AG04449 (cell line): ENCODE measurements at regions not wholly inside any gene's neighbourhood (a gene's known extent, or its start where the extent isn't known, plus 50 kb on each side); places are given as distances from the start of the nearest gene placed in this dataset.

Experiments used
- CTCF ChIA-PET: fragments of 350-600 bp; formaldehyde crosslinking; extraction: SDS; loops from one replicate; lab custom pipeline; 2021; ENCODE audit warnings: antibody characterized with exemption; lab: Yijun Ruan, JAX
- POLR2A ChIA-PET: fragments of 400-600, 350-600 bp; formaldehyde crosslinking; extraction: SDS; loops from one replicate; lab custom pipeline; 2020; ENCODE audit warnings: antibody characterized with exemption, inconsistent platforms; lab: Yijun Ruan, JAX
- DNase-seq: peaks from one replicate; pipeline ENCODE4 v3.0.0-alpha.2; 2010; ENCODE audit warnings: low read depth, low spot score
- H3K4me3 ChIP-seq: 2 replicates; pipeline ENCODE4 v1.5.1; 2011; ENCODE audit warnings: low read depth, mild to moderate bottlenecking, control low read depth, low read length
- CTCF ChIP-seq: IDR thresholded peaks from one replicate; pipeline ENCODE4 v1.5.1; 2011; ENCODE audit warnings: mild to moderate bottlenecking, moderate library complexity, low read length, control low read depth, inconsistent platforms; ENCODE audit not compliant: insufficient read depth; ENCODE audit errors: missing control alignments

DNA sequence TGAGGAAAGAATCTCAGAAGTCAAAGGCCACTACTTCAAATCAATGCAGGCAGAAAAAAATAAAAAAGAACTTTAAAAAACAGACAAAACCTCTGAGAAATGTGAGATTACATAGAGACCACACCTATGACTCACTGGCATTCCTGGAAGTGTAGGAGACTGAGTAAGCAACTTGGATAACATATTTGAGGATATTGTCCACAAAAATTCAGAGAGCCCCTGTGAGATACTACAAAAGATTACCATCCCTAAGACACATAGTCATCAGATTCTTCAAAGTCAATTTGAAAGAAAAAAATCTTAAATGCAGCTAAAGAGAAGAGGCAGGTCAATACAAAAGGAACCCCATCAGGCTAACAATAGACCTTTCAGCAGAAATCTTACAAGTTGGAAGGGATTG, 887.3 kb downstream of the NTRK3 start:
- peak; percentile 82 for DNase-seq
- ChIA-PET POLR2A (interaction anchor here (1.4 kb wide), 1 partner anchor 14 kb away, joined by 6 read pairs; no protein-coding TSS in a partner anchor), CTCF (interaction anchor here (1.9 kb wide), 1 partner anchor 14 kb away, joined by 7 read pairs; no protein-coding TSS in a partner anchor)
- no peak for TF ChIP-seq CTCF
- H3K4me3 ChIP-seq = no peak overlapping the region

DNA sequence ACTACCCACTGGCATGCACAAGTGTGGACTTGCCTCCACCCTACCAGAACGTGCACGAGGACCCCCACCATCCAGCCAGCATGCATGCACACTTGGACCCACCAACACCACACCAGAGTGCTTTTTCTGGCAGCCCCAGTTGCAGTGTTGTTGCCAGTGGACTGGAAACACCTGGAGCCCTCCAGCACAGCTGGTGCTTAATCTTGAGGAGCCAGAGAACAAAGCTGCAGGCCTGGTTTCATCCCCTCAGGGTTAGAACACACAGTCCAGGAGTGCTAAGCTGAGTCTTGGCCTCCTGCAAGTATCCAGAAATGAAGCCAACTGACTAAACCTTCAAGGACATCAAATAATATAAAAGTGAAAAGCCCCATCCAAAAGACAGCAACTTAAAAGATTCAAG, 888.0 kb downstream of the NTRK3 start:
- no peak for TF ChIP-seq CTCF
- CTCF ChIA-PET = interaction anchor here (1.9 kb wide), 1 partner anchor 13 kb away, joined by 7 read pairs; no protein-coding TSS in a partner anchor
- no peak overlapping the region for H3K4me3 ChIP-seq
- no peak for DNase-seq
- POLR2A ChIA-PET = interaction anchor here (0.7 to 1.4 kb wide), 2 partner anchors 14 to 20 kb away, joined by 4 to 6 read pairs; no protein-coding TSS in a partner anchor

DNA sequence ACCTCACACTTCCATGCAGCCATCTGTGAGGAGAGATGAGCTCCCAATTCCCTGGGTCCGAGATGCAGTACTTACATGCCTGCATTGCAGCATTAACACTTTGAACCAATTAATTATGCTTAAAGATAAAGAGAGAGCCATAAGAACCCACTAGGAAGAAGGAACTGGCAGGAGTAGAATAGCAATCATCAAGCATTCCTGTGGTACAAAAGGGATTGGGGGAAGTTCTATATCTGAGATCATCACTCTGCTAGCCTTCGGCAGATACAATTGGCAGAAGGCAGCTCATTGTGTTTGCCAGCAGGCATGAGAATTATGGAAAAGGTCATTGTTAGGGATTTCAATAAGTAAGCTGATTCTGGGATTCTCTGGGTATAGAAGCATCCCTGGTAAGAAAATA, 891.4 kb downstream of the NTRK3 start:
- no peak for TF ChIP-seq CTCF
- POLR2A ChIA-PET = no interaction called here
- H3K4me3 ChIP-seq = no peak overlapping the region
- CTCF ChIA-PET = interaction anchor here (2.0 kb wide), 1 partner anchor 17 kb away, joined by 7 read pairs; no protein-coding TSS in a partner anchor
- peak; percentile 31 for DNase-seq

GRCh38 chr15:87362531-87362930, 894.0 kb downstream of the NTRK3 start:
- no peak for DNase-seq
- CTCF ChIA-PET = no interaction called here
- no peak overlapping the region for H3K4me3 ChIP-seq
- POLR2A ChIA-PET = no interaction called here
- TF ChIP-seq CTCF = no peak

GRCh38 chr15:87357637-87358313, 898.8 kb downstream of the NTRK3 start:
- POLR2A ChIA-PET = no interaction called here
- TF ChIP-seq CTCF = no peak
- no peak overlapping the region for H3K4me3 ChIP-seq
- no peak for DNase-seq
- CTCF ChIA-PET = no interaction called here

DNA sequence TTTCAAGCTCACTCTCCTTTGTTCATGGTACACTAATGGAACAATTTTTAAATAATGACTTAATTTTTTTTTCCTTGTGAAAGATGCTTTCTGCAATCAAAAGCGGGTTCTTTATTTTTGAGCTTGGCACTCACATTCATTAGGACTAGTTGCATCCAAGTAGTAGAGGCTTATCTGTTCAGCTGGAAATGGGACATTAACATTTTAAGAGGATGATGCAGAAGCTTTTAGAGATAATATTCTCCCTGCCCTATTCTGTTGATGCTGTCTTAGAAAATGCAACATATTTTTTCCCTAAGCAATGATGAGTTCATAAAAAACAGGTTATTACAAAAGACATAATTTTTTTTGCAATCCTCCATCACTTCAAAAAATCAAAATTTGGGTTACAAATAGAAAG, 900.6 kb downstream of the NTRK3 start:
- POLR2A ChIA-PET = no interaction called here
- CTCF ChIA-PET = interaction anchor here (1.5 to 1.6 kb wide), 3 partner anchors 10 to 12 kb away, joined by 3 to 5 read pairs (median 4); no protein-coding TSS in a partner anchor
- H3K4me3 ChIP-seq = no peak overlapping the region
- DNase-seq = no peak
- no peak for TF ChIP-seq CTCF
